Ishikawa (cell line): ENCODE measurements at regions not wholly inside any gene's neighbourhood (a gene's known extent, or its start where the extent isn't known, plus 50 kb on each side); places are given as distances from the start of the nearest gene placed in this dataset.

Experiments
- CEBPB ChIP-seq: IDR thresholded peaks from 2 replicates; pipeline ENCODE4 v1.6.1; 2012
- RAD21 ChIP-seq: IDR thresholded peaks from 2 replicates; pipeline ENCODE4 v1.6.1; 2012; ENCODE audit warnings: low read depth
- TF ChIP-seq, protein P1 (sequence below): IDR thresholded peaks from 2 replicates; pipeline ENCODE4 v1.6.1; 2012; ENCODE audit warnings: low read depth, mild to moderate bottlenecking
- TF ChIP-seq, protein P2 (sequence below): IDR thresholded peaks from 2 replicates; pipeline ENCODE4 v1.6.1; 2012

DNA sequence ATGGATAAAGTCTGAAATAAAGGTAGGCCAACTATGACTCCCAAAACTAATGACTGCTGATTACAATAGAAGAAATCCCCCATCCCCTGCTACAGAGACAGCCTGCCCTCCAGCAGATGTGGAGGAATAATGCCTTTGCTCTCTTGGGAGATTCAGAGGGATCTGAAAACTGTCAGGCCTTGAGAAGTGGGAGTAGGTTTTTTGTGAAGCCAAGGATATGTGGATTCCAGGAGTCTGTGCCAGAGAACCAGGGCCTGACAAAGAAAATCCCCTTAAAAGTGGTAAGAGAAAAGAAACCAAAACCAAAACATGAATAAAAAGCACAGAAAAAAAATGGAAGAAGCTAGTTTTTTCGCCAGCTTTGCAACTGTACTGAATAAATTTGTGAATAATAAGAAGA, 397.6 kb downstream of the ZNF521 start:
- TF ChIP-seq CEBPB (no peak), RAD21 (no peak)
- TF ChIP-seq, protein P1, sequence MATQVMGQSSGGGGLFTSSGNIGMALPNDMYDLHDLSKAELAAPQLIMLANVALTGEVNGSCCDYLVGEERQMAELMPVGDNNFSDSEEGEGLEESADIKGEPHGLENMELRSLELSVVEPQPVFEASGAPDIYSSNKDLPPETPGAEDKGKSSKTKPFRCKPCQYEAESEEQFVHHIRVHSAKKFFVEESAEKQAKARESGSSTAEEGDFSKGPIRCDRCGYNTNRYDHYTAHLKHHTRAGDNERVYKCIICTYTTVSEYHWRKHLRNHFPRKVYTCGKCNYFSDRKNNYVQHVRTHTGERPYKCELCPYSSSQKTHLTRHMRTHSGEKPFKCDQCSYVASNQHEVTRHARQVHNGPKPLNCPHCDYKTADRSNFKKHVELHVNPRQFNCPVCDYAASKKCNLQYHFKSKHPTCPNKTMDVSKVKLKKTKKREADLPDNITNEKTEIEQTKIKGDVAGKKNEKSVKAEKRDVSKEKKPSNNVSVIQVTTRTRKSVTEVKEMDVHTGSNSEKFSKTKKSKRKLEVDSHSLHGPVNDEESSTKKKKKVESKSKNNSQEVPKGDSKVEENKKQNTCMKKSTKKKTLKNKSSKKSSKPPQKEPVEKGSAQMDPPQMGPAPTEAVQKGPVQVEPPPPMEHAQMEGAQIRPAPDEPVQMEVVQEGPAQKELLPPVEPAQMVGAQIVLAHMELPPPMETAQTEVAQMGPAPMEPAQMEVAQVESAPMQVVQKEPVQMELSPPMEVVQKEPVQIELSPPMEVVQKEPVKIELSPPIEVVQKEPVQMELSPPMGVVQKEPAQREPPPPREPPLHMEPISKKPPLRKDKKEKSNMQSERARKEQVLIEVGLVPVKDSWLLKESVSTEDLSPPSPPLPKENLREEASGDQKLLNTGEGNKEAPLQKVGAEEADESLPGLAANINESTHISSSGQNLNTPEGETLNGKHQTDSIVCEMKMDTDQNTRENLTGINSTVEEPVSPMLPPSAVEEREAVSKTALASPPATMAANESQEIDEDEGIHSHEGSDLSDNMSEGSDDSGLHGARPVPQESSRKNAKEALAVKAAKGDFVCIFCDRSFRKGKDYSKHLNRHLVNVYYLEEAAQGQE: no peak
- TF ChIP-seq, protein P2, sequence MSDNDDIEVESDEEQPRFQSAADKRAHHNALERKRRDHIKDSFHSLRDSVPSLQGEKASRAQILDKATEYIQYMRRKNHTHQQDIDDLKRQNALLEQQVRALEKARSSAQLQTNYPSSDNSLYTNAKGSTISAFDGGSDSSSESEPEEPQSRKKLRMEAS: no peak
